Myocyte (in vitro differentiated cells): ENCODE measurements at regions not wholly inside any gene's neighbourhood (a gene's known extent, or its start where the extent isn't known, plus 50 kb on each side); places are given as distances from the start of the nearest gene placed in this dataset.
"Not testable (repeated sequence)": the region's sequence is repeated elsewhere in the genome, so short reads cannot be mapped to it uniquely, and the experiment has no call there.

Experiments
- DNase-seq: peaks from one replicate; pipeline ENCODE4 v3.0.0-alpha.2; 2012; ENCODE audit warnings: low read depth

DNA sequence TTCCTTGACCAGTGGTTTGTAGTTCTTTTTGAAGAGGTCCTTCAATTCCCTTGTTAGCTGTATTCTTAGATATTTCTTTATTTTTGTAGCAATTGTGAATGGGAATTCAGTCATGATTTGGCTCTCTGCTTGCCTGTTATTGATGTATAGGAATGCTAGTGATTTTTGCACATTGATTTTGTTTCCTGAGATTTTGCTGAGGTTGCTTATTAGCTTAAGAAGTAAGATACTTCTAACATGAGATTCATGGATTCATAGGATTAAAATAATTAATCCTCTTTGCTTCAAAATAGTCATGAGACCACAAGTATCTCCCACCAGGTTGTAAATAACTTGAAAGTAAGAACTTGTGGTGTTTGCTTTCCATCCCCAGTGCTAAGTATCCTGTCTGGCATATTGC lies 308.9 kb downstream of the DTHD1 start:
- no peak for DNase-seq

DNA sequence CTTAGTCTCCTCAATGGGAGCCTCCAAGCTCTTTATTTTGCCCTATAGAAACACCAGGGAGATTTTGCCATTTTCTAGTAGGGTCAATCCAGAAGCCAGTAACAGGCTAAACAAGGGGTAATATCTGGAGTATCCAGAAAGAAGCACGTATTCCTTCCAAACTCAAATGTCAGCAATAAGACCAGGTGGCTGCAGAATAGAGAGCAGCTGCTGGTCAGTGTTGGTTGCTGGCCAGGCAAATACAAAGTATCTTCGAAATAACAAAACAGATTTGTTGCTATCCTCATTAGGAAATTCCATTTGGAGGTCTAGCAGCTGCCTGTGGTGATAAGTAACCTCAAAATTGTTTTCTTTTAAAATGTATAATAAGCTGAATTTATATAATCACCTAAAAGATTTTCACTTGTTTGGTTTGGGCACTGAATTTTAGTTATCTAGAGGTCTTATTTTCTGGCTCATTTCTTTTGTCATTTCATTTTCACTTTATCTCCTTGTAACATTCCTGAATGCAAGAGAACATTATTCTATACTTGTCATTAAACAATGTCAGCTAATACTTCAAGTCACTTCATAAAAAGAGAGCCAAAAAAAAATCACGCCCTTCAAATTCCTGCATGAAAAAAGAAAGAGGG lies 320.6 kb downstream of the DTHD1 start:
- DNase-seq: no peak

DNA sequence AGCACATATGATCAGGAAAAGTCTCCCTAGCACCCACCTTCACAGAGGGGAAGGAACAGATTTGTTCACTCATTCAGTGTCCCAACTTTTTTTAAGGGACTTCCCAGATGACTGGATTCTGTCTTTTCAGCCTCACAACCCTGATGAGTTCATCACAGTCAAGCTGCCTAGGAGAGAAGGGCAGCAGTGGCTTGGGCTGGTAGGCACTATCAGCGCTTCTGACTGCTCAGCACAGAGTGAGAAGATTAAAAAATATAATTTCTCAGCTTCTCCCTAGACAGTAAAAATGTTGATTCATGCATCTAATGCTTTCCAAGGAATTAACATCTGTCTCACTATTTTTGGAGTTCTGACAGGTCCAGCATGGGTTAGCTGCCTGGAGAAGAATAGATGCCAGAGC lies 328.2 kb downstream of the DTHD1 start:
- no peak for DNase-seq

DNA sequence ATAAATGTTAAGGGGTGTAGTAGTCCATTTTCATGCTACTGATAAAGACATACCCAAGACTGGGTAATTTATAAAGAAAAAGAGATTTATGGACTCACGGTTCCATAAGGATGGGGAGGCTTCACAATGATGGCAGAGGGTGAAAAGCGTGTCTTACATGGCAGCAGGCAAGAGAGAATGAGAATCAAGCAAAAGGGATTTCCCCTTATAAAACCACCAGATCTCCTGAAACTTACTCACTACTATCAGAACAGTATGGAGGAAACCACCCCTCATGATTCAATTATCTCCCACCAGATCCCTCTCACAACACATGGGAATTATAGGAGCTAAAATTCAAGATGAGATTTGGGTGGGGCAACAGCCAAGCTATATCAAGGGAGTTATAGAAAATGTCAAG lies 329.2 kb downstream of the DTHD1 start:
- DNase-seq: no peak

GRCh38 chr4:36613142-36613541 lies 331.7 kb downstream of the DTHD1 start:
- not testable (repeated sequence) for DNase-seq

GRCh38 chr4:36614011-36614410 lies 332.6 kb downstream of the DTHD1 start:
- DNase-seq: no peak

- no peak for DNase-seq
Observed at GRCh38 chr4:36618102-36618501, 336.7 kb downstream of the DTHD1 start.

GRCh38 chr4:36624030-36624429 lies 342.6 kb downstream of the DTHD1 start:
- no peak for DNase-seq

DNA sequence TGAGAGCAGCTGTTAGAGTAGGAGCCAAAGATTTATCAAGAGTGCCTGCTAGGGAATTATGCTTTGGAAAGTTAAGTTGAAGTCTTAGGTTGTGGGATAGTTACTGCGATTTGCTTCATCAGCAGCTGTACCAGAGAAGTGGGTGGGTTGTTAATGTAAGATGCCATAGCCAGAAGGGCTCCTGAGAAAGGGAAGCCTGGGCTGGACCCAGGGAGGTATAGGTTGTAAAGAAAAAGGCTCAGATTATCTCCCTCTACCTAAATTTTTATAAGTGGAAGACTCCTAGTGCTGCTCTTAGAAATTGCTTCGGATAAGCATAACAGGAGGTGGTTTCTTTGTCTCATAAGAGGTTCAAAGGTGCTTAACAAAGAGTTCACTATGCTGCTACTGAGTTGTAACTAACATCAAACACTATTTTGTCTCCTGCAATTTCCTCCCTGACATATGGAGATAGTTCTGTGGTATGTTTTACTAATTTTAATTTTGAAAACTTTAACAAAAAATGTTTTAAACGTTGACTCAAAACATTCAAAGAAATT lies 356.9 kb downstream of the DTHD1 start:
- no peak for DNase-seq

- no peak for DNase-seq
Observed at GRCh38 chr4:36640876-36641275, 359.5 kb downstream of the DTHD1 start.

DNA sequence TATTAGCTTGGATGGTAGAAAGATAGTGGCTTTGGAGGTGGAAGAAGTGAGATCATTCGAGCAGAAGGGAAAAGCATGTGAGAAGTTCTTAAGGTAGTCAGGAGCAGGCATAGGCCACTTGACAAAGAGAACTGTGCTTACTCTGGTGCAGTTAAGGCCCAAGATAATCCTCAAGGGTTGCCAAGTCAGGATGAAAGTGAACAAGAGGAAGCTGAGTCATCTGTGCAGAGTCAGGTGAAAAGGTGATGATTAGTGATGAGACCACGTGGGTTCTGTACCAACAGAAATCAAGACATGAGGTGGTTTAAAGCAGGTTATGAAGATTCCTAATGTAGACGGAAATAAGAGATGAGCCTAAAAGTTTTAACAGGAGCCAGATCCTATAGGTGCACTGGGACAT lies 369.8 kb downstream of the DTHD1 start:
- DNase-seq: no peak

- DNase-seq: no peak
Observed at GRCh38 chr4:36652857-36653256, 371.4 kb downstream of the DTHD1 start.

DNA sequence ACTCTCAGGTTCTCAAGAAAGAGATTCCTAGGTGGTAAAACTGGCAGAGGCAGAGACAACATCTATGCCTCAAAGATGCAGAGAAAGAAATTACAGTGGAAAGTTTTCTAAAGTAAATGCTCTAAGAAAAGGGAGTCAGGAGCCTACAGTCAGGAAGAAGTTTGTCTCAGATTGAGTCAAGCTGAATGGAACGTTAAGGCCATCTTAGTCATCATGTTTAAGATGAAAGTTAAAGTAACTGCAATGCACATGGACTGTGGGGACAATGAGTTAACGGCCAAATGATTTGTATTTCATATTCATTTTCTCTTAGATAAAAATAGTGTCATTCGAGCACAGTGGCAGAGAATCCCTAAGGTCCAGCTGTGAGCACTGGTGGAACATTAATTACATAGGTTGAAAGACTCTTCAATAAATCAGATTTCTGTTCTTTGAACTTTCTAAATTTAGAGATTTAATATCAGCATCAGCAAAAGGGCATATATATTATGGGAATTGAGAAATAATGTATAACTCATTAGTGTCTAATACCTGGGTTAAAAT lies 384.6 kb downstream of the DTHD1 start:
- no peak for DNase-seq

DNA sequence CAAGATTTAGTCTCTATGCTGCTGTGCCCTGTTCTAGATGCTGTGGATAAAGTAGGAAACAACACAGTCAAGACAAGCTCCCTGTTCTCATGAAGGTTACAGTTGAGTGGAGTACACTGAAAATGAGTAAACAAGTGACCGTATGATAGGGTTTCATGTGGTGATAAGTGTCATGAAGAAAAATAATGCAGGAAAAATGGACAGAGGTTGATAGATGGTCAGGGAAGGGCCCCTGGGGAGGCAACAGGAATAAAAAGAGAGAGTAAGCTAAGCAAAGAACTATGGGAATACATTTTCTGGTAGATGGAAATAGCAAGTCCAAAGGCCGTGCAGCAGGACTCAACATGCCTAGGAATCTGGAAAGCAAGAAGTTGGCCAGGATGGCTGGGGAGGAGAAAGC lies 394.0 kb downstream of the DTHD1 start:
- no peak for DNase-seq

DNA sequence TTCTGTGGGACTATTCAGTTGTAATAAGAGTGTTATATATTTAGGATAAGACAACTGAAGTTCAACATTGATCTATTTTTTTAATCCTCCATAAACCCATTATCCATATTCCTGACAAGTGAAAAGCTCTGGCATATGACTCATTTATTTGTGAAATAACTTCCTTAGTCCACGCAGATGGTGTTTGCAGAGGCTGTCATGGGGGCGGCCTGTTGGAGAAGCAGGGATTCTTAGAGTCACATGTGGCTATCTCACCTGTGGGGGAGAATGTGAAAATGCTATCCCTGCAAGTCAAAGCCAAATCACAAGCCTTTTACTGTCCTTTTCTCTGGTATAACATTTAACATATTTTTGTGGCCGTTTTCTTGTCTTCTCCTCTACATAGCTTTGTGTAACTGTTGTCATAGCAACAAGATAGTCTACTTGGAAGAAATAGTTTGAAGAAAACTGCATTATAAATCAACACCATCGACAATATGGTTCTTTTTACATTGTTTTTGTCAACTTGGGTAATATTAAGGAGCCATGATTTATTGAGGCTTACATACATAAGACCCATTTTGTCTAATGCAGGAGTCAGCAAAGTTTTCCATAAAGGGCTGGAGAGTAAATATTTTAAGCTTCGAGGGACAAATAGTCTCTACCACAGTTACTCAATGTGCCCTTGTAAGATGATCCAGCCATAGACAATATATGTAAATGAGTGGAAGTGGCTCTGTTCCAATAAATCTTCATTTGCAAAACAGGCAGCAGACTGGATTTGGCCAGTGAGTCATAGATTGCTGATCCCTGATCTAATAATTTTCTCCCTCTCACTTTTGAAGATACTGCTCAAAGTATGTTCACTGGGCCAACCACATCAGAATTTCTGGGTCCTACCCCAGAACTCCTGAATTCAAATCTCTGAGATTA lies 395.0 kb downstream of the DTHD1 start:
- DNase-seq: no peak

DNA sequence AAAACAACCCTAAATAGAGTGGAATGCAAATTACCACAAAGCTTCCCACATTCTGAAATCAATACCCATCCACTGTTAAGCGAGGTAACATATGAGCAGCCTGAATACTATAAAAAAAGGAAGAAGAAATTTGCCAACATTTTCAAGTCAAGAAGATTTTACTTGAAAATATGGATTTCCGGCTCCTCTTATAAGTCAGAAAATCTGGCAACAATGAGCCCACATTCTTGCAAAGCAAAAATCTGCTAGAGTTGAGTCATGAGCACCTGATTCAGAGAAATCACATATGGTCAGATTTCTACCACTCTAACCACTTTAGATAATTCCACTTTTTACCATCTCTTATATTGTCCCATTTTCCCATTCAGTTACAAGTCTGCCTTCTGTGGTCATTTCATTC lies 395.7 kb downstream of the DTHD1 start:
- no peak for DNase-seq

- no peak for DNase-seq
Observed at GRCh38 chr4:36677874-36678273, 396.5 kb downstream of the DTHD1 start.

- DNase-seq: no peak
Observed at GRCh38 chr4:36687681-36688080, 406.3 kb downstream of the DTHD1 start.

GRCh38 chr4:36692586-36692985 lies 411.2 kb downstream of the DTHD1 start:
- DNase-seq: no peak

- DNase-seq: no peak
Observed at GRCh38 chr4:36702245-36702644, 420.8 kb downstream of the DTHD1 start.

DNA sequence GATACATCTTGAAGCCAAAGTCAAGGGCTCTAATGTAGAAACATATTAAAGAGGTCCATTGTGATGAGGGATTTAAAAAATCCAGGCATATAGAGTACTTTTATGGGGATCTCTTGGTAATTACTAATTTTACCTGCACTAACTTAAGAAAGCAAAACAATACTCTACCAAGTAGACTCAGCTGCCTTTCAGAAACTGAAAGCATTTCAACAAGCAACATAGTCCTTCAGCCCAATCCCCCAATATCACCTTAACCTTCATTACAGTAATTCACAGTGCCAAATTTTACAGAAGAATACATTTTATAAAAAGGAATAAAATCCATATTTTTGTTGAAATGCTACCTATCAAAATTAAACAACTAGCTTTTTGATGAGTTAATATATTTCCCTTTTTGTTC lies 422.9 kb downstream of the DTHD1 start:
- DNase-seq: no peak

DNA sequence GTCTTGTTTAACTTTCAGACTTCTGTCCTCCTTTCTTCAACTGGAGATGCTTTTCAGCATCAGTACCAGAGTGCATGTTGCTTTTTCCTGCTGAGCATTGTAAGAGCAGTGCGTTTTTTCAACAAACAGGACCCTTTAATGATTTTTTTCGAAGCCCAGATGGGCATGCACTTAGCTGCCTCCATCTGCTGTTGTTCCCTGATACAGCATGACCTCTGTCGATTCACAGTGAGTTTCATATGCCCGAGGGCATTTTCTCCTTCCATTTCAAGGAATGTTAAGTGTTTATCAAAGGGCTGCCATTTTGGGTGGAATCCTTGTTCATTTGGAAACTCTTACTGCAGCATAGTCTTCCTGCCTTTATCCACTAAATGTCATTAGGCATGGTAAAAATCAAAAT lies 428.6 kb downstream of the DTHD1 start:
- DNase-seq: no peak
